Right lobe of liver (tissue), 4 donors: ENCODE measurements at regions not wholly inside any gene's neighbourhood (a gene's known extent, or its start where the extent isn't known, plus 50 kb on each side); places are given as distances from the start of the nearest gene placed in this dataset.

Experiments used
- CTCF ChIP-seq, 4 donors: fragments of 200-600 bp in 3 of 4; fragments of 450-650 bp in 1 of 4; IDR thresholded peaks; one replicate each; pipeline versions ENCODE4 v1.5.1 to v1.8.0; 2016 to 2022; ENCODE audit warnings: antibody characterized with exemption in 4 of 4, mild to moderate bottlenecking in 2 of 4
- POLR2A ChIP-seq: fragments of 450-650 bp; IDR thresholded peaks from one replicate; pipeline ENCODE4 v1.6.1; 2017; ENCODE audit warnings: antibody characterized with exemption, mild to moderate bottlenecking
- donor health status: DM: no; HTN: no; CAD: no.
- donor health status: DM: no; HTN: no; CAD: no.
- donor health status: DM: no; HTN: yes; CAD: no.

- TF ChIP-seq CTCF (IDR thresholded peaks at IDR 0.05) (no peak), POLR2A (no peak)
Observed at GRCh38 chr2:22143840-22144239, 1020.1 kb downstream of the TDRD15 start.
